ENCODE measurements at regions not wholly inside any gene's neighbourhood (a gene's known extent, or its start where the extent isn't known, plus 50 kb on each side); places are given as distances from the start of the nearest gene placed in this dataset.
"Not testable (repeated sequence)": the region's sequence is repeated elsewhere in the genome, so short reads cannot be mapped to it uniquely, and the experiment has no call there.

- Histone ChIP-seq H3K36me3 (ENCODE audit: insufficient read depth, low read length) (no peaks in the 10 kb centered on the region), H3K4me2 (ENCODE audit: low read length) (no peak overlapping the region), H3K4me3 (ENCODE audit: low read length) (no peak overlapping the region), H3K9me3 (replicated peaks; ENCODE audit: low read length) (no peaks in the 10 kb centered on the region), H3K4me1 (ENCODE audit: control insufficient read depth, insufficient read depth, low read length) (no peaks in the 10 kb centered on the region), H3K27me3 (ENCODE audit: control insufficient read depth, insufficient read depth, low read length) (no peaks in the 10 kb centered on the region), H3K9ac (ENCODE audit: low read depth, low read length) (no peak overlapping the region)
Measured at GRCh38 chr6:9057937-9058336, 622.6 kb upstream of the SLC35B3 start.

- no peaks in the 10 kb centered on the region for H3K4me1 ChIP-seq (ENCODE audit: control insufficient read depth, insufficient read depth, low read length)
- no peaks in the 10 kb centered on the region for H3K36me3 ChIP-seq (ENCODE audit: insufficient read depth, low read length)
- H3K27me3 ChIP-seq (ENCODE audit: control insufficient read depth, insufficient read depth, low read length): no peaks in the 10 kb centered on the region
- no peak overlapping the region for H3K9ac ChIP-seq (ENCODE audit: low read depth, low read length)
- H3K9me3 ChIP-seq (replicated peaks; ENCODE audit: low read length): no peaks in the 10 kb centered on the region
- H3K4me3 ChIP-seq (ENCODE audit: low read length): no peak overlapping the region
- no peak overlapping the region for H3K4me2 ChIP-seq (ENCODE audit: low read length)
Measured at GRCh38 chr6:9056556-9056955, 621.2 kb upstream of the SLC35B3 start.

GRCh38 chr6:9044426-9044825, 609.1 kb upstream of the SLC35B3 start:
- H3K9ac ChIP-seq (ENCODE audit: low read depth, low read length): no peak overlapping the region
- no peak overlapping the region for H3K4me2 ChIP-seq (ENCODE audit: low read length)
- H3K27me3 ChIP-seq (ENCODE audit: control insufficient read depth, insufficient read depth, low read length): no peaks in the 10 kb centered on the region
- no peaks in the 10 kb centered on the region for H3K4me1 ChIP-seq (ENCODE audit: control insufficient read depth, insufficient read depth, low read length)
- H3K4me3 ChIP-seq (ENCODE audit: low read length): no peak overlapping the region
- H3K36me3 ChIP-seq (ENCODE audit: insufficient read depth, low read length): no peaks in the 10 kb centered on the region
- H3K9me3 ChIP-seq (replicated peaks; ENCODE audit: low read length): peaks cover 6% of the 10 kb centered on the region

- Histone ChIP-seq H3K9me3 (replicated peaks; ENCODE audit: low read length) (peaks cover 6% of the 10 kb centered on the region), H3K4me3 (ENCODE audit: low read length) (no peak overlapping the region), H3K4me2 (ENCODE audit: low read length) (no peak overlapping the region), H3K4me1 (ENCODE audit: control insufficient read depth, insufficient read depth, low read length) (no peaks in the 10 kb centered on the region), H3K36me3 (ENCODE audit: insufficient read depth, low read length) (no peaks in the 10 kb centered on the region), H3K9ac (ENCODE audit: low read depth, low read length) (no peak overlapping the region), H3K27me3 (ENCODE audit: control insufficient read depth, insufficient read depth, low read length) (no peaks in the 10 kb centered on the region)
Measured at GRCh38 chr6:9040718-9041117, 605.4 kb upstream of the SLC35B3 start.

- Histone ChIP-seq H3K4me1 (ENCODE audit: control insufficient read depth, insufficient read depth, low read length) (no peaks in the 10 kb centered on the region), H3K4me3 (ENCODE audit: low read length) (no peak overlapping the region), H3K4me2 (ENCODE audit: low read length) (no peak overlapping the region), H3K36me3 (ENCODE audit: insufficient read depth, low read length) (no peaks in the 10 kb centered on the region), H3K27me3 (ENCODE audit: control insufficient read depth, insufficient read depth, low read length) (no peaks in the 10 kb centered on the region), H3K9me3 (replicated peaks; ENCODE audit: low read length) (peaks cover 6% of the 10 kb centered on the region), H3K9ac (ENCODE audit: low read depth, low read length) (no peak overlapping the region)
Measured at GRCh38 chr6:9039258-9039657, 603.9 kb upstream of the SLC35B3 start.

- H3K9me3 ChIP-seq (replicated peaks; ENCODE audit: low read length): no peaks in the 10 kb centered on the region
- H3K27me3 ChIP-seq (ENCODE audit: control insufficient read depth, insufficient read depth, low read length): no peaks in the 10 kb centered on the region
- H3K4me3 ChIP-seq (ENCODE audit: low read length): no peak overlapping the region
- no peaks in the 10 kb centered on the region for H3K4me1 ChIP-seq (ENCODE audit: control insufficient read depth, insufficient read depth, low read length)
- no peak overlapping the region for H3K4me2 ChIP-seq (ENCODE audit: low read length)
- no peak overlapping the region for H3K9ac ChIP-seq (ENCODE audit: low read depth, low read length)
- H3K36me3 ChIP-seq (ENCODE audit: insufficient read depth, low read length): no peaks in the 10 kb centered on the region
Measured at GRCh38 chr6:9028086-9028485, 592.7 kb upstream of the SLC35B3 start.

GRCh38 chr6:9025796-9026394, 590.5 kb upstream of the SLC35B3 start:
- Histone ChIP-seq H3K9ac (ENCODE audit: low read depth, low read length) (no peak overlapping the region), H3K9me3 (replicated peaks; ENCODE audit: low read length) (no peaks in the 10 kb centered on the region), H3K36me3 (ENCODE audit: insufficient read depth, low read length) (no peaks in the 10 kb centered on the region), H3K4me2 (ENCODE audit: low read length) (no peak overlapping the region), H3K4me1 (ENCODE audit: control insufficient read depth, insufficient read depth, low read length) (no peaks in the 10 kb centered on the region), H3K4me3 (ENCODE audit: low read length) (no peak overlapping the region), H3K27me3 (ENCODE audit: control insufficient read depth, insufficient read depth, low read length) (no peaks in the 10 kb centered on the region)

- H3K4me2 ChIP-seq (ENCODE audit: low read length): no peak overlapping the region
- no peaks in the 10 kb centered on the region for H3K27me3 ChIP-seq (ENCODE audit: control insufficient read depth, insufficient read depth, low read length)
- no peaks in the 10 kb centered on the region for H3K9me3 ChIP-seq (replicated peaks; ENCODE audit: low read length)
- no peak overlapping the region for H3K4me3 ChIP-seq (ENCODE audit: low read length)
- no peaks in the 10 kb centered on the region for H3K36me3 ChIP-seq (ENCODE audit: insufficient read depth, low read length)
- no peak overlapping the region for H3K9ac ChIP-seq (ENCODE audit: low read depth, low read length)
- H3K4me1 ChIP-seq (ENCODE audit: control insufficient read depth, insufficient read depth, low read length): no peaks in the 10 kb centered on the region
Measured at GRCh38 chr6:9025228-9025627, 589.9 kb upstream of the SLC35B3 start.

GRCh38 chr6:9024246-9024645, 588.9 kb upstream of the SLC35B3 start:
- not testable (repeated sequence) for H3K4me1 ChIP-seq (ENCODE audit: control insufficient read depth, insufficient read depth, low read length); H3K27me3 ChIP-seq (ENCODE audit: control insufficient read depth, insufficient read depth, low read length); H3K36me3 ChIP-seq (ENCODE audit: insufficient read depth, low read length); H3K9ac ChIP-seq (ENCODE audit: low read depth, low read length); H3K9me3 ChIP-seq (replicated peaks; ENCODE audit: low read length); H3K4me3 ChIP-seq (ENCODE audit: low read length); H3K4me2 ChIP-seq (ENCODE audit: low read length)

- Histone ChIP-seq H3K9ac (ENCODE audit: low read depth, low read length) (no peak overlapping the region), H3K9me3 (replicated peaks; ENCODE audit: low read length) (no peaks in the 10 kb centered on the region), H3K4me1 (ENCODE audit: control insufficient read depth, insufficient read depth, low read length) (no peaks in the 10 kb centered on the region), H3K4me3 (ENCODE audit: low read length) (no peak overlapping the region), H3K36me3 (ENCODE audit: insufficient read depth, low read length) (no peaks in the 10 kb centered on the region), H3K27me3 (ENCODE audit: control insufficient read depth, insufficient read depth, low read length) (no peaks in the 10 kb centered on the region), H3K4me2 (ENCODE audit: low read length) (no peak overlapping the region)
Measured at GRCh38 chr6:9020001-9020400, 584.7 kb upstream of the SLC35B3 start.

GRCh38 chr6:9009931-9010330, 574.6 kb upstream of the SLC35B3 start:
- Histone ChIP-seq H3K4me2 (ENCODE audit: low read length) (no peak overlapping the region), H3K9ac (ENCODE audit: low read depth, low read length) (no peak overlapping the region), H3K9me3 (replicated peaks; ENCODE audit: low read length) (peaks cover 6% of the 10 kb centered on the region), H3K4me3 (ENCODE audit: low read length) (no peak overlapping the region), H3K36me3 (ENCODE audit: insufficient read depth, low read length) (no peaks in the 10 kb centered on the region), H3K27me3 (ENCODE audit: control insufficient read depth, insufficient read depth, low read length) (no peaks in the 10 kb centered on the region), H3K4me1 (ENCODE audit: control insufficient read depth, insufficient read depth, low read length) (no peaks in the 10 kb centered on the region)

- no peaks in the 10 kb centered on the region for H3K4me1 ChIP-seq (ENCODE audit: control insufficient read depth, insufficient read depth, low read length)
- peaks cover 6% of the 10 kb centered on the region for H3K9me3 ChIP-seq (replicated peaks; ENCODE audit: low read length)
- no peak overlapping the region for H3K4me2 ChIP-seq (ENCODE audit: low read length)
- no peaks in the 10 kb centered on the region for H3K27me3 ChIP-seq (ENCODE audit: control insufficient read depth, insufficient read depth, low read length)
- no peak overlapping the region for H3K9ac ChIP-seq (ENCODE audit: low read depth, low read length)
- H3K36me3 ChIP-seq (ENCODE audit: insufficient read depth, low read length): no peaks in the 10 kb centered on the region
- no peak overlapping the region for H3K4me3 ChIP-seq (ENCODE audit: low read length)
Measured at GRCh38 chr6:9007027-9007426, 571.7 kb upstream of the SLC35B3 start.

Data from skeletal muscle satellite cell (primary cell).